Dendritic cell treated with granulocyte-macrophage colony-stimulating factor and Interleukin-4, amounts not matched to agents 40 ng/mL and 50 ng/mL, for 4 days (primary cell): ENCODE measurements at regions not wholly inside any gene's neighbourhood (a gene's known extent, or its start where the extent isn't known, plus 50 kb on each side); places are given as distances from the start of the nearest gene placed in this dataset.

Experiments
- H3K27ac Mint-ChIP-seq: one replicate; pipeline ENCODE4 v1.8.0; 2022; ENCODE audit warnings: mild to moderate bottlenecking, mixed read lengths
- H3K27me3 Mint-ChIP-seq: one replicate; pipeline ENCODE4 v1.8.0; 2022; ENCODE audit warnings: mild to moderate bottlenecking, mixed read lengths
- H3K36me3 Mint-ChIP-seq: one replicate; pipeline ENCODE4 v1.8.0; 2022; ENCODE audit warnings: low read depth, mixed read lengths
- H3K4me1 Mint-ChIP-seq: one replicate; pipeline ENCODE4 v1.8.0; 2022; ENCODE audit warnings: low read depth, mixed read lengths
- H3K4me3 Mint-ChIP-seq: one replicate; pipeline ENCODE4 v1.8.0; 2022; ENCODE audit warnings: mild to moderate bottlenecking, moderate library complexity, mixed read lengths
- H3K9me3 Mint-ChIP-seq: one replicate; pipeline ENCODE4 v1.8.0; 2022; ENCODE audit warnings: mixed read lengths
- intact Hi-C: fragments of 100-400 bp; cut with micrococcal nuclease; formaldehyde crosslinking; loops from one replicate; pipeline ENCODE4 v1.15.0; 2022

- Mint-ChIP-seq H3K4me3 (no peak overlapping the region), H3K36me3 (no peaks in the 10 kb centered on the region), H3K9me3 (peaks cover 65% of the 10 kb centered on the region), H3K27me3 (no peaks in the 10 kb centered on the region), H3K27ac (no peak overlapping the region), H3K4me1 (no peaks in the 10 kb centered on the region)
- intact Hi-C loops = no loop called here
Observed at GRCh38 chr6:80403365-80403764, 296.9 kb downstream of the BCKDHB start.

- Mint-ChIP-seq H3K36me3 (no peaks in the 10 kb centered on the region), H3K9me3 (peaks cover 65% of the 10 kb centered on the region), H3K27ac (no peak overlapping the region), H3K4me3 (no peak overlapping the region), H3K4me1 (no peaks in the 10 kb centered on the region), H3K27me3 (no peaks in the 10 kb centered on the region)
- intact Hi-C loops = no loop called here
Observed at GRCh38 chr6:80402266-80402665, 295.8 kb downstream of the BCKDHB start.
